Liver (tissue), 8 donors: ENCODE measurements at regions not wholly inside any gene's neighbourhood (a gene's known extent, or its start where the extent isn't known, plus 50 kb on each side); places are given as distances from the start of the nearest gene placed in this dataset.

ENCODE experiments used
- DNase-seq: peaks from one replicate; pipeline ENCODE4 v3.0.0-alpha.2; 2017; ENCODE audit warnings: low spot score
- H3K27ac ChIP-seq, 2 donors: one replicate each; pipeline ENCODE4 v1.7.0; 2013; ENCODE audit warnings: inconsistent platforms in 2 of 2, low read length in 2 of 2, control low read depth in 1 of 2, low read depth in 1 of 2, mild to moderate bottlenecking in 1 of 2
- H3K27me3 ChIP-seq, 4 donors: one replicate each; pipeline versions ENCODE4 v1.6.1 to v1.7.0; 2013; ENCODE audit warnings: low read length in 3 of 4, inconsistent platforms in 1 of 4, mild to moderate bottlenecking in 1 of 4, moderate library complexity in 1 of 4; ENCODE audit not compliant: control insufficient read depth in 4 of 4, insufficient read depth in 4 of 4
- H3K36me3 ChIP-seq, 4 donors: one replicate each; pipeline versions ENCODE4 v1.6.1 to v1.7.0; 2013; ENCODE audit warnings: low read length in 3 of 4, mild to moderate bottlenecking in 3 of 4, low read depth in 1 of 4, moderate library complexity in 1 of 4; ENCODE audit not compliant: control insufficient read depth in 4 of 4, insufficient read depth in 3 of 4
- H3K4me1 ChIP-seq, 4 donors: one replicate each; pipeline versions ENCODE4 v1.6.1 to v1.7.0; 2013; ENCODE audit warnings: low read length in 3 of 4, mild to moderate bottlenecking in 3 of 4, moderate library complexity in 1 of 4; ENCODE audit not compliant: control insufficient read depth in 4 of 4, insufficient read depth in 4 of 4
- H3K4me3 ChIP-seq, 3 donors: one replicate each; pipeline versions ENCODE4 v1.6.1 to v1.7.0; 2013; ENCODE audit warnings: low read length in 3 of 3, control low read depth in 1 of 3, low read depth in 1 of 3, mild to moderate bottlenecking in 1 of 3
- H3K9ac ChIP-seq, 2 donors: one replicate each; pipeline ENCODE4 v1.7.0; 2013; ENCODE audit warnings: low read length in 2 of 2, mild to moderate bottlenecking in 2 of 2, moderate library complexity in 2 of 2, control low read depth in 1 of 2, low read depth in 1 of 2
- H3K9me3 ChIP-seq, 4 donors: one replicate each; pipeline versions ENCODE4 v1.6.1 to v1.7.0; 2013; ENCODE audit warnings: low read length in 3 of 4; ENCODE audit not compliant: control insufficient read depth in 4 of 4
- EGR1 ChIP-seq, 2 donors: IDR thresholded peaks; 2 replicates each; pipeline ENCODE4 v1.6.1; 2016 to 2018; ENCODE audit warnings: antibody characterized with exemption in 2 of 2, low read depth in 2 of 2
- FOXA2 ChIP-seq: IDR thresholded peaks from 2 replicates; pipeline ENCODE4 v1.6.1; 2016; ENCODE audit warnings: antibody characterized with exemption
- GABPA ChIP-seq, 2 donors: IDR thresholded peaks in 1 of 2; conservative IDR thresholded peaks in 1 of 2; 2 replicates each; pipeline ENCODE4 v1.6.1; 2016; ENCODE audit warnings: antibody characterized with exemption in 2 of 2, mild to moderate bottlenecking in 1 of 2, moderate library complexity in 1 of 2
- HNF4A ChIP-seq, 2 donors: conservative IDR thresholded peaks; 2 replicates each; pipeline ENCODE4 v1.6.1; 2016; ENCODE audit warnings: antibody characterized with exemption in 2 of 2, mild to moderate bottlenecking in 2 of 2
- HNF4G ChIP-seq: IDR thresholded peaks from 2 replicates; pipeline ENCODE4 v1.6.1; 2016; ENCODE audit warnings: antibody characterized with exemption
- RAD21 ChIP-seq, 2 donors: IDR thresholded peaks; 2 replicates each; pipeline ENCODE4 v1.6.1; 2016; ENCODE audit warnings: antibody characterized with exemption in 2 of 2, mild to moderate bottlenecking in 2 of 2
- RXRA ChIP-seq, 2 donors: IDR thresholded peaks; 2 replicates each; pipeline ENCODE4 v1.6.1; 2017 to 2018; ENCODE audit warnings: antibody characterized with exemption in 2 of 2, mild to moderate bottlenecking in 1 of 2
- TAF1 ChIP-seq: conservative IDR thresholded peaks from 2 replicates; pipeline ENCODE4 v1.6.1; 2016; ENCODE audit warnings: antibody characterized with exemption, mild to moderate bottlenecking
- YY1 ChIP-seq: IDR thresholded peaks from 2 replicates; pipeline ENCODE4 v1.6.1; 2016; ENCODE audit warnings: antibody characterized with exemption, mild to moderate bottlenecking
- WGBS: extraction: QIAGEN DNeasy Blood & Tissue Kit; methylation state at CpG from one replicate; pipeline ENCODE4 v1.1.7; 2013; 5-methylcytosine and 5-hydroxymethylcytosine counted together
- TF ChIP-seq, protein P1 (sequence below): fragments of 150-350 bp; IDR thresholded peaks from 2 replicates; pipeline ENCODE4 v1.5.1; 2017; ENCODE audit warnings: improper control_type of control experiment, low read depth, low read length; ENCODE audit not compliant: missing input control
- TF ChIP-seq, protein P2 (sequence below): IDR thresholded peaks from 2 replicates; pipeline ENCODE4 v1.6.1; 2016; ENCODE audit warnings: antibody characterized with exemption, mild to moderate bottlenecking
- TF ChIP-seq, protein P3 (sequence below): IDR thresholded peaks from 2 replicates; pipeline ENCODE4 v1.6.1; 2016; ENCODE audit warnings: antibody characterized with exemption
- TF ChIP-seq, protein P4 (sequence below): IDR thresholded peaks from 2 replicates; pipeline ENCODE4 v1.6.1; 2016; ENCODE audit warnings: antibody characterized with exemption
- donor health status: healthy.
- donor health status: healthy.
- donor health status: healthy.
- donor health status: healthy.
- donor health status: healthy.

DNA sequence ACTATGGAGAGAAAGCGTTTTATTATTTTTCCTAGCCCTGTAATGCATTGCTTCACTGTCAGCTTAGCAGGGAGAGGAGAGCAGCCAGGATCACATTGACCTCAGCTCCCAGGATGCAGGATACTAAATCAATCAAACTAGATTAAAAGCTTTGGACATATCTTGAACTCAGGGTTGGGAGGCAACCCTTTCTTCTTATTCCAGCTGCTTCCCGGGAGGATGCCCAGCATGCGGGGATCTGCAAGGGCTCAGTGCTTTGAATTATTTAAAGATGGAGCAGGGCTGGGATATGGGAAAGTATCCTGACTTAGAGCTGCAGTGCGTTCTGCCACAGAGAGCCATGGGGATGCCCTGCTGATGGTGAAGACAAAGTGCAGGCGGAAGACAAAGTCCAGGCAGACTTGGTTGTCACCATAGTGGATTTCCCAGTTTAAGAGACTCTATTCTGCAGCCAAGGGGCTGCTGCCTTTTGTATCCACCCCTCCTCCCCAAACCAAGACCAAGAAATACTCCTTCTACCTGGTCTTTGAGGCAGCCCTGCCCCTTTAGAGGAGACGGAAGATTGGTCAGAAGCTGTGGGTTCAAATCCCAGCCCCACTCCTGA is 1035.0 kb downstream of the TBC1D22A start:
- Histone ChIP-seq H3K4me1 (no peaks in the 10 kb centered on the region), H3K4me3 (no peak overlapping the region), H3K27me3 (peaks cover 0 to 2% (median 0%) of the 10 kb centered on the region in 4 donors), H3K36me3 (no peaks in the 10 kb centered on the region), H3K9me3 (peaks cover 0 to 4% (median 0%) of the 10 kb centered on the region in 4 donors), H3K9ac (no peak overlapping the region), H3K27ac (no peak overlapping the region)
- TF ChIP-seq EGR1 (IDR thresholded peaks at IDR 0.05; ENCODE audit: low read depth in 2 of 2) (no peak), HNF4A (conservative IDR thresholded peaks at IDR 0.05) (no peak), GABPA (IDR thresholded peaks at IDR 0.05 in 1 of 2, conservative IDR thresholded peaks at IDR 0.05 in 1 of 2) (no peak), RXRA (IDR thresholded peaks at IDR 0.05) (no peak)
- TF ChIP-seq, protein P1, sequence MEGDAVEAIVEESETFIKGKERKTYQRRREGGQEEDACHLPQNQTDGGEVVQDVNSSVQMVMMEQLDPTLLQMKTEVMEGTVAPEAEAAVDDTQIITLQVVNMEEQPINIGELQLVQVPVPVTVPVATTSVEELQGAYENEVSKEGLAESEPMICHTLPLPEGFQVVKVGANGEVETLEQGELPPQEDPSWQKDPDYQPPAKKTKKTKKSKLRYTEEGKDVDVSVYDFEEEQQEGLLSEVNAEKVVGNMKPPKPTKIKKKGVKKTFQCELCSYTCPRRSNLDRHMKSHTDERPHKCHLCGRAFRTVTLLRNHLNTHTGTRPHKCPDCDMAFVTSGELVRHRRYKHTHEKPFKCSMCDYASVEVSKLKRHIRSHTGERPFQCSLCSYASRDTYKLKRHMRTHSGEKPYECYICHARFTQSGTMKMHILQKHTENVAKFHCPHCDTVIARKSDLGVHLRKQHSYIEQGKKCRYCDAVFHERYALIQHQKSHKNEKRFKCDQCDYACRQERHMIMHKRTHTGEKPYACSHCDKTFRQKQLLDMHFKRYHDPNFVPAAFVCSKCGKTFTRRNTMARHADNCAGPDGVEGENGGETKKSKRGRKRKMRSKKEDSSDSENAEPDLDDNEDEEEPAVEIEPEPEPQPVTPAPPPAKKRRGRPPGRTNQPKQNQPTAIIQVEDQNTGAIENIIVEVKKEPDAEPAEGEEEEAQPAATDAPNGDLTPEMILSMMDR = no peak
- TF ChIP-seq, protein P2, sequence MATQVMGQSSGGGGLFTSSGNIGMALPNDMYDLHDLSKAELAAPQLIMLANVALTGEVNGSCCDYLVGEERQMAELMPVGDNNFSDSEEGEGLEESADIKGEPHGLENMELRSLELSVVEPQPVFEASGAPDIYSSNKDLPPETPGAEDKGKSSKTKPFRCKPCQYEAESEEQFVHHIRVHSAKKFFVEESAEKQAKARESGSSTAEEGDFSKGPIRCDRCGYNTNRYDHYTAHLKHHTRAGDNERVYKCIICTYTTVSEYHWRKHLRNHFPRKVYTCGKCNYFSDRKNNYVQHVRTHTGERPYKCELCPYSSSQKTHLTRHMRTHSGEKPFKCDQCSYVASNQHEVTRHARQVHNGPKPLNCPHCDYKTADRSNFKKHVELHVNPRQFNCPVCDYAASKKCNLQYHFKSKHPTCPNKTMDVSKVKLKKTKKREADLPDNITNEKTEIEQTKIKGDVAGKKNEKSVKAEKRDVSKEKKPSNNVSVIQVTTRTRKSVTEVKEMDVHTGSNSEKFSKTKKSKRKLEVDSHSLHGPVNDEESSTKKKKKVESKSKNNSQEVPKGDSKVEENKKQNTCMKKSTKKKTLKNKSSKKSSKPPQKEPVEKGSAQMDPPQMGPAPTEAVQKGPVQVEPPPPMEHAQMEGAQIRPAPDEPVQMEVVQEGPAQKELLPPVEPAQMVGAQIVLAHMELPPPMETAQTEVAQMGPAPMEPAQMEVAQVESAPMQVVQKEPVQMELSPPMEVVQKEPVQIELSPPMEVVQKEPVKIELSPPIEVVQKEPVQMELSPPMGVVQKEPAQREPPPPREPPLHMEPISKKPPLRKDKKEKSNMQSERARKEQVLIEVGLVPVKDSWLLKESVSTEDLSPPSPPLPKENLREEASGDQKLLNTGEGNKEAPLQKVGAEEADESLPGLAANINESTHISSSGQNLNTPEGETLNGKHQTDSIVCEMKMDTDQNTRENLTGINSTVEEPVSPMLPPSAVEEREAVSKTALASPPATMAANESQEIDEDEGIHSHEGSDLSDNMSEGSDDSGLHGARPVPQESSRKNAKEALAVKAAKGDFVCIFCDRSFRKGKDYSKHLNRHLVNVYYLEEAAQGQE = no peak
- WGBS = 80% methylated on average over 6 of the region's 6 CpGs
- DNase-seq = no peak

DNA sequence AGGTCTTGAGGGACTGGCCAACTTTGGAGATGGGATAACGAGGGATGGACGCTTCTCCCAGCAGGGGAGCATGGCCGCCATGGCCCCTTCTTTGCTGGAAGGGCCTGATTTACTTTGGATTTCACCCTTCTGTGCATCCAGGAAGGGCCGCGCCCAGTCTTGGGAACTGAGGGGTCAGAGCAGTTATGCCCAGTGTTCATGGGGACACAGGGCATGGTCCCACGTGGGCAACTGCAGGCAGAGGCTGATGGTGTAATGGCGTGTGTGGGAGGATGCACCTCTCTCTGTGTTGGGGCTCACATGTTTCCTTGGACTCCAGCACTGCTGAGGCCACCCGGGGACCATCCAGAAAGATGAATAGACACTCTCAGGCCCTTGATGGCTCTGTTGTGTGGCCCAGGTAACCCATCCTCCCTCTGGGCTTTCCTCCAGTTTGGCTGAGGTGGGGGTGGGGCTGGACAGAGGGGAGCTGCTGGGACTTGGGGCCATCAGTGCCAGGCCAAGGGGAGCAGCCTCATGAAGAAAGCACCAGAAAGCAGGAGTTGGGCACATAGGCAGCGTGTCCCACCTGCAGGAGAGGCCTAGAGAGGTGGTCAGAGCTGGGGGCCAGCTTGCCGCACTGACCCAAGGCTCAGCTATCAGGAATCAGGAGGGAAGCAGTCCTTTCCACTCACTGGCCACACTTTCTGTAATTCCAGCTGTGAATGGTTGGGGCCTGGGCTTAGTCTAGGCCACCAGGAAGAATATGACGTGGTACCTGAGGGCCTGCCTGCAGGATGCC is 1033.9 kb downstream of the TBC1D22A start:
- Histone ChIP-seq H3K36me3 (no peaks in the 10 kb centered on the region), H3K4me1 (no peaks in the 10 kb centered on the region), H3K9ac (no peak overlapping the region), H3K27ac (no peak overlapping the region), H3K4me3 (no peak overlapping the region), H3K9me3 (peaks cover 0 to 4% (median 0%) of the 10 kb centered on the region in 4 donors), H3K27me3 (no peaks in the 10 kb centered on the region)
- 88% methylated on average over 11 of the region's 11 CpGs for WGBS
- DNase-seq = peak; percentile 20
- TF ChIP-seq HNF4G (no peak), GABPA (IDR thresholded peaks at IDR 0.05 in 1 of 2, conservative IDR thresholded peaks at IDR 0.05 in 1 of 2) (no peak), YY1 (no peak), TAF1 (no peak), FOXA2 (no peak), RAD21 (IDR thresholded peaks at IDR 0.05) (no peak), HNF4A (conservative IDR thresholded peaks at IDR 0.05) (no peak)
- TF ChIP-seq, protein P3, sequence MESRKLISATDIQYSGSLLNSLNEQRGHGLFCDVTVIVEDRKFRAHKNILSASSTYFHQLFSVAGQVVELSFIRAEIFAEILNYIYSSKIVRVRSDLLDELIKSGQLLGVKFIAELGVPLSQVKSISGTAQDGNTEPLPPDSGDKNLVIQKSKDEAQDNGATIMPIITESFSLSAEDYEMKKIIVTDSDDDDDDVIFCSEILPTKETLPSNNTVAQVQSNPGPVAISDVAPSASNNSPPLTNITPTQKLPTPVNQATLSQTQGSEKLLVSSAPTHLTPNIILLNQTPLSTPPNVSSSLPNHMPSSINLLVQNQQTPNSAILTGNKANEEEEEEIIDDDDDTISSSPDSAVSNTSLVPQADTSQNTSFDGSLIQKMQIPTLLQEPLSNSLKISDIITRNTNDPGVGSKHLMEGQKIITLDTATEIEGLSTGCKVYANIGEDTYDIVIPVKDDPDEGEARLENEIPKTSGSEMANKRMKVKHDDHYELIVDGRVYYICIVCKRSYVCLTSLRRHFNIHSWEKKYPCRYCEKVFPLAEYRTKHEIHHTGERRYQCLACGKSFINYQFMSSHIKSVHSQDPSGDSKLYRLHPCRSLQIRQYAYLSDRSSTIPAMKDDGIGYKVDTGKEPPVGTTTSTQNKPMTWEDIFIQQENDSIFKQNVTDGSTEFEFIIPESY = no peak
- TF ChIP-seq, protein P4, sequence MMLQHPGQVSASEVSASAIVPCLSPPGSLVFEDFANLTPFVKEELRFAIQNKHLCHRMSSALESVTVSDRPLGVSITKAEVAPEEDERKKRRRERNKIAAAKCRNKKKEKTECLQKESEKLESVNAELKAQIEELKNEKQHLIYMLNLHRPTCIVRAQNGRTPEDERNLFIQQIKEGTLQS = no peak
- TF ChIP-seq, protein P2 = no peak
